ENCODE measurements at regions not wholly inside any gene's neighbourhood (a gene's known extent, or its start where the extent isn't known, plus 50 kb on each side); places are given as distances from the start of the nearest gene placed in this dataset.

DNA sequence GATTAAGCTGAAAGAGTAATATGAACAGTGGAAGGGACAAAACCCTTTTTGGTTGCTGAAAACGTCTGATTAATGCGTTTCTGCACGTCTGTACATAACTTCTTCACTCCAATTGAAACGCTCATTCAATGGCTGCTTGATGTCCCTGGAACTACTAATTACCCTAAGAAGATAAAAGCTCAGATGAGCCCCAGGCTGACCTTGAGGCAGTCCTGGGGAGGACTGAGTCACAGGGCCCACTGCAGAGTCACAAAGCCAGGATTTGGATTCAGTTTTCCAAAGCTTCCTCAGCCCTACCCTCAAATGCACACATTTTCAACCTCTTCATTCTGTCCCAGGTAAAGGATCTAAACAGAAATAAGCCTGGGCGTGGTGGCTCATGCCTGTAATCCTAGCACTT, 75.0 kb upstream of the FLT1 start (continued):
- TF ChIP-seq, protein P1, sequence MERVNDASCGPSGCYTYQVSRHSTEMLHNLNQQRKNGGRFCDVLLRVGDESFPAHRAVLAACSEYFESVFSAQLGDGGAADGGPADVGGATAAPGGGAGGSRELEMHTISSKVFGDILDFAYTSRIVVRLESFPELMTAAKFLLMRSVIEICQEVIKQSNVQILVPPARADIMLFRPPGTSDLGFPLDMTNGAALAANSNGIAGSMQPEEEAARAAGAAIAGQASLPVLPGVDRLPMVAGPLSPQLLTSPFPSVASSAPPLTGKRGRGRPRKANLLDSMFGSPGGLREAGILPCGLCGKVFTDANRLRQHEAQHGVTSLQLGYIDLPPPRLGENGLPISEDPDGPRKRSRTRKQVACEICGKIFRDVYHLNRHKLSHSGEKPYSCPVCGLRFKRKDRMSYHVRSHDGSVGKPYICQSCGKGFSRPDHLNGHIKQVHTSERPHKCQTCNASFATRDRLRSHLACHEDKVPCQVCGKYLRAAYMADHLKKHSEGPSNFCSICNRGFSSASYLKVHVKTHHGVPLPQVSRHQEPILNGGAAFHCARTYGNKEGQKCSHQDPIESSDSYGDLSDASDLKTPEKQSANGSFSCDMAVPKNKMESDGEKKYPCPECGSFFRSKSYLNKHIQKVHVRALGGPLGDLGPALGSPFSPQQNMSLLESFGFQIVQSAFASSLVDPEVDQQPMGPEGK (CRISPR knock-in tag; IDR thresholded peaks at IDR 0.05; ENCODE audit: borderline replicate concordance) = no peak
- TF ChIP-seq SNAI2 (CRISPR knock-in tag; IDR thresholded peaks at IDR 0.05) = no peak
- no peak for TF ChIP-seq ARNTL (CRISPR knock-in tag; IDR thresholded peaks at IDR 0.05; ENCODE audit: borderline replicate concordance, low read depth)
- no peak for TF ChIP-seq ISL1 (CRISPR knock-in tag; IDR thresholded peaks at IDR 0.05)
- no peak for TF ChIP-seq ZNF70 (CRISPR knock-in tag; IDR thresholded peaks at IDR 0.05)
- no peak for TF ChIP-seq ZNF8 (CRISPR knock-in tag; IDR thresholded peaks at IDR 0.05)
- no peak for TF ChIP-seq BACH2 (CRISPR knock-in tag; IDR thresholded peaks at IDR 0.05; ENCODE audit: borderline replicate concordance)
- TF ChIP-seq ZFP3 (CRISPR knock-in tag; IDR thresholded peaks at IDR 0.05) = no peak
- no peak for TF ChIP-seq ZFP30 (CRISPR knock-in tag; IDR thresholded peaks at IDR 0.05)
- TF ChIP-seq GLIS3 (CRISPR knock-in tag; IDR thresholded peaks at IDR 0.05) = no peak
- TF ChIP-seq ZC3H10 (CRISPR knock-in tag; IDR thresholded peaks at IDR 0.05) = no peak
- no peak for TF ChIP-seq ESRRG (CRISPR knock-in tag; IDR thresholded peaks at IDR 0.05)

DNA sequence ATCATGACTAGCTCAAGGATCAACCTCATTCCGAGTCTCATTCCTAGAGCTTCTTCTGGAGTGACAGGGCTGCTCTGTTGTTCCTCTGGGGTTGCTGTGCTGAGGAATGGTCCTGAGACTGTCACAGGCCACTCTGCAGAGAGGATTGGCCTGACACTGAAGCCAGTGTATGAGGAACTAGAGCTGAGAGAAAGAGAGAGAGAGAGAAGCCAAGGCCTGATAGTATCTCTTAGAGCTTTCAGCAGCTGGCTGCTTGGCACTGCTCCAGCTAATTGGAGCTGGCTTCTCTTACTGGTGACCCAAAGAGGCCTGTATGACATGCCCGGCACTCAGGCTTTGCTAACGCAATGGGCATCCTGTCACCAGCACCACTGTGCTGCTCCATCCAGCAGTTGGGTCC, 73.4 kb upstream of the FLT1 start:
- no peak for TF ChIP-seq ZFP30 (CRISPR knock-in tag; IDR thresholded peaks at IDR 0.05)
- TF ChIP-seq RARB (CRISPR knock-in tag; IDR thresholded peaks at IDR 0.05) = no peak
- no peak for TF ChIP-seq OSR1 (CRISPR knock-in tag; IDR thresholded peaks at IDR 0.05)
- TF ChIP-seq, protein P1 (CRISPR knock-in tag; IDR thresholded peaks at IDR 0.05; ENCODE audit: borderline replicate concordance) = no peak
- no peak for TF ChIP-seq TCF4 (CRISPR knock-in tag; IDR thresholded peaks at IDR 0.05; ENCODE audit: borderline replicate concordance)
- no peak for TF ChIP-seq CSDC2 (CRISPR knock-in tag; IDR thresholded peaks at IDR 0.05)
- no peak for TF ChIP-seq ZNF70 (CRISPR knock-in tag; IDR thresholded peaks at IDR 0.05)
- TF ChIP-seq PPARA (CRISPR knock-in tag; IDR thresholded peaks at IDR 0.05; ENCODE audit: borderline replicate concordance) = no peak
- TF ChIP-seq, protein P2, sequence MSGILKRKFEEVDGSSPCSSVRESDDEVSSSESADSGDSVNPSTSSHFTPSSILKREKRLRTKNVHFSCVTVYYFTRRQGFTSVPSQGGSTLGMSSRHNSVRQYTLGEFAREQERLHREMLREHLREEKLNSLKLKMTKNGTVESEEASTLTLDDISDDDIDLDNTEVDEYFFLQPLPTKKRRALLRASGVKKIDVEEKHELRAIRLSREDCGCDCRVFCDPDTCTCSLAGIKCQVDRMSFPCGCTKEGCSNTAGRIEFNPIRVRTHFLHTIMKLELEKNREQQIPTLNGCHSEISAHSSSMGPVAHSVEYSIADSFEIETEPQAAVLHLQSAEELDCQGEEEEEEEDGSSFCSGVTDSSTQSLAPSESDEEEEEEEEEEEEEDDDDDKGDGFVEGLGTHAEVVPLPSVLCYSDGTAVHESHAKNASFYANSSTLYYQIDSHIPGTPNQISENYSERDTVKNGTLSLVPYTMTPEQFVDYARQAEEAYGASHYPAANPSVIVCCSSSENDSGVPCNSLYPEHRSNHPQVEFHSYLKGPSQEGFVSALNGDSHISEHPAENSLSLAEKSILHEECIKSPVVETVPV (CRISPR knock-in tag; IDR thresholded peaks at IDR 0.05) = no peak
- TF ChIP-seq ISL1 (CRISPR knock-in tag; IDR thresholded peaks at IDR 0.05) = no peak
- TF ChIP-seq ZFP3 (CRISPR knock-in tag; IDR thresholded peaks at IDR 0.05) = no peak
- TF ChIP-seq ARNTL (CRISPR knock-in tag; IDR thresholded peaks at IDR 0.05; ENCODE audit: borderline replicate concordance, low read depth) = no peak
- no peak for TF ChIP-seq BACH2 (CRISPR knock-in tag; IDR thresholded peaks at IDR 0.05; ENCODE audit: borderline replicate concordance)
- TF ChIP-seq, protein P3, sequence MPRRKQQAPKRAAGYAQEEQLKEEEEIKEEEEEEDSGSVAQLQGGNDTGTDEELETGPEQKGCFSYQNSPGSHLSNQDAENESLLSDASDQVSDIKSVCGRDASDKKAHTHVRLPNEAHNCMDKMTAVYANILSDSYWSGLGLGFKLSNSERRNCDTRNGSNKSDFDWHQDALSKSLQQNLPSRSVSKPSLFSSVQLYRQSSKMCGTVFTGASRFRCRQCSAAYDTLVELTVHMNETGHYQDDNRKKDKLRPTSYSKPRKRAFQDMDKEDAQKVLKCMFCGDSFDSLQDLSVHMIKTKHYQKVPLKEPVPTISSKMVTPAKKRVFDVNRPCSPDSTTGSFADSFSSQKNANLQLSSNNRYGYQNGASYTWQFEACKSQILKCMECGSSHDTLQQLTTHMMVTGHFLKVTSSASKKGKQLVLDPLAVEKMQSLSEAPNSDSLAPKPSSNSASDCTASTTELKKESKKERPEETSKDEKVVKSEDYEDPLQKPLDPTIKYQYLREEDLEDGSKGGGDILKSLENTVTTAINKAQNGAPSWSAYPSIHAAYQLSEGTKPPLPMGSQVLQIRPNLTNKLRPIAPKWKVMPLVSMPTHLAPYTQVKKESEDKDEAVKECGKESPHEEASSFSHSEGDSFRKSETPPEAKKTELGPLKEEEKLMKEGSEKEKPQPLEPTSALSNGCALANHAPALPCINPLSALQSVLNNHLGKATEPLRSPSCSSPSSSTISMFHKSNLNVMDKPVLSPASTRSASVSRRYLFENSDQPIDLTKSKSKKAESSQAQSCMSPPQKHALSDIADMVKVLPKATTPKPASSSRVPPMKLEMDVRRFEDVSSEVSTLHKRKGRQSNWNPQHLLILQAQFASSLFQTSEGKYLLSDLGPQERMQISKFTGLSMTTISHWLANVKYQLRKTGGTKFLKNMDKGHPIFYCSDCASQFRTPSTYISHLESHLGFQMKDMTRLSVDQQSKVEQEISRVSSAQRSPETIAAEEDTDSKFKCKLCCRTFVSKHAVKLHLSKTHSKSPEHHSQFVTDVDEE (CRISPR knock-in tag; IDR thresholded peaks at IDR 0.05) = no peak
- TF ChIP-seq SNAI2 (CRISPR knock-in tag; IDR thresholded peaks at IDR 0.05) = no peak
- TF ChIP-seq ESRRG (CRISPR knock-in tag; IDR thresholded peaks at IDR 0.05) = no peak
- TF ChIP-seq ZC3H10 (CRISPR knock-in tag; IDR thresholded peaks at IDR 0.05) = no peak
- TF ChIP-seq, protein P4, sequence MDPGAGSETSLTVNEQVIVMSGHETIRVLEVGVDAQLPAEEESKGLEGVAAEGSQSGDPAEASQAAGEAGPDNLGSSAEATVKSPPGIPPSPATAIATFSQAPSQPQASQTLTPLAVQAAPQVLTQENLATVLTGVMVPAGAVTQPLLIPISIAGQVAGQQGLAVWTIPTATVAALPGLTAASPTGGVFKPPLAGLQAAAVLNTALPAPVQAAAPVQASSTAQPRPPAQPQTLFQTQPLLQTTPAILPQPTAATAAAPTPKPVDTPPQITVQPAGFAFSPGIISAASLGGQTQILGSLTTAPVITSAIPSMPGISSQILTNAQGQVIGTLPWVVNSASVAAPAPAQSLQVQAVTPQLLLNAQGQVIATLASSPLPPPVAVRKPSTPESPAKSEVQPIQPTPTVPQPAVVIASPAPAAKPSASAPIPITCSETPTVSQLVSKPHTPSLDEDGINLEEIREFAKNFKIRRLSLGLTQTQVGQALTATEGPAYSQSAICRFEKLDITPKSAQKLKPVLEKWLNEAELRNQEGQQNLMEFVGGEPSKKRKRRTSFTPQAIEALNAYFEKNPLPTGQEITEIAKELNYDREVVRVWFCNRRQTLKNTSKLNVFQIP (CRISPR knock-in tag; IDR thresholded peaks at IDR 0.05; ENCODE audit: borderline replicate concordance, low read depth) = no peak
- ATAC-seq = peak; percentile 71

DNA sequence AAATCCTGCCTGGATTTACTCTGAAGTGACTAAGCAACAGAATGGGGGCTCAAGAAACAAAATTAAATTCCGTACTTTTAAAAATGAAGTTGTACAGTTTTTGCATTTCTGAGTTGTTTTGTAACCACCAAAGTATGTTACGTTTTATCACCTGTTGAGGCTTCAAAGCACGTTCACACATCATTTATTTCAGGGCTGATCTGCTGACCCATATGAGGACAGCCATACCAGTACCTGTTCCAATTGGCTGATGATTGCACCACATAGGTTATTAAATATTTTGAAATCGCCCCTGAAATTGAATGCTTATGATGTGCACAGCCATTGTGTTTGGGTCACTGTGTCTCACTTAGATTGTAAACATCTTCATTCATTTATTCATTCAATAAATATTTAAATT, 72.0 kb upstream of the FLT1 start:
- TF ChIP-seq ZC3H10 (CRISPR knock-in tag; IDR thresholded peaks at IDR 0.05) (no peak), ZNF565 (CRISPR knock-in tag; conservative IDR thresholded peaks at IDR 0.05; ENCODE audit: low read depth) (no peak), ISL1 (CRISPR knock-in tag; IDR thresholded peaks at IDR 0.05) (no peak), TCF4 (CRISPR knock-in tag; IDR thresholded peaks at IDR 0.05; ENCODE audit: borderline replicate concordance) (no peak)
- TF ChIP-seq, protein P4 (CRISPR knock-in tag; IDR thresholded peaks at IDR 0.05; ENCODE audit: borderline replicate concordance, low read depth) = no peak
- no peak for ATAC-seq

All from SK-N-SH treated with all-trans-retinoic acid at 6 μM for 48 hours (cell line).